Putamen (tissue), 1 donor: ENCODE measurements at regions not wholly inside any gene's neighbourhood (a gene's known extent, or its start where the extent isn't known, plus 50 kb on each side); places are given as distances from the start of the nearest gene placed in this dataset.

ENCODE experiments used
- DNase-seq: peaks from one replicate; pipeline ENCODE4 v3.0.0-alpha.2; 2016; ENCODE audit warnings: low spot score

DNA sequence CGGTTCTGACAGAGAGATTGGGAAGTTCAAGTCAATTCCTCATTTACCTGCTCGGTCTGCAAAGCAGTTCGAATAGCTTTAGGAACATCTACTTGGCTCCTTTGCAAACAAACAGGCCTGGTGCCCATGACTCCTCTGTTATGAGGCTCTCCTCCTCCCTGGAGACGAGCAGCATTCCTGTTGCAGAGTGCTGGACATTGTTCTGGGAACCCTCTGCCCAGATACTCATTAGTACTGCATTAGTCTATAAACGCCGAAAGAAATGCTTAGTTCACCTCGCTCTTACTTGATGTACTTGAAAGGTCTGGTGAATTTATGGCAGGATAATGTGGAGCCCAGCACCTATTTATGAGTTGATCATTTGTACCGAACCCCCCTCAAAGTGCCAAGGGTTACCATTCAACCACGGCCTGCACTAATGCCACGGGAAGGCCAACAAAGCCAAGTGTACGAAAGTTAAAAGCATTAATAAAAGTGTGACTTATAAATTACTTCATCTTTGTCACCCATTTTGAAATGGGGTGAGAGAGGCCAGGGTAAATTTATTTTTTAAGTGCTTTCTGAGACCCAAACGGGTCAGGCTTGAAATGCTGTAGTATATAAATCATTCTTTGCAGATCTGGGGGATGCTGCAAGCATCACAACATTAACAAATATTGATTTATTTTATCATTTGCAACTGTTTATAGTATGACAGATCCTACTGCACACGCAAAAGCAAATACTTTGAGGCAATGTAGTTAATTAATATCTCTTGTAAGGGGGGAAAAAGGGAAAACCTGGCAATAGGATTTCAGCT, 478.9 kb upstream of the PSMD7 start:
- no peak for DNase-seq

DNA sequence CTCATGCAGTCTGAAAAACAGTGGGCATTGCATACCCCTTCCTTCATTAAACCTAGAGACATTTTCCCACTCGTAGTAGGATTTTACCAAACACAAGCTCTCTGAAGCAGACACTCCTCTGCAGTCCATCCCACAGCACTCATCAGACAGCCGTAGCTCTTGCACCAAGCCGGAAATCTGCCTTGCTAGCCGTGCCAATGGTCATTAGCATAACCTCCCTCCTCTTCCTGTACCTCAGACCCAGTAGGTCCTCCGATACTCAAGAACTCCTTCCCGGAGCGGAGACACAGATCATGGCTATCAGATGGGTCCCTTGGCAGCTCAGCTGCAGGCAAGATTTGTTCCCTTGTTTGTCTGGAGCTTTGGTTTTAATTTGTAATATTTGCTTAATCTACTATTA, 483.1 kb upstream of the PSMD7 start:
- DNase-seq: no peak

DNA sequence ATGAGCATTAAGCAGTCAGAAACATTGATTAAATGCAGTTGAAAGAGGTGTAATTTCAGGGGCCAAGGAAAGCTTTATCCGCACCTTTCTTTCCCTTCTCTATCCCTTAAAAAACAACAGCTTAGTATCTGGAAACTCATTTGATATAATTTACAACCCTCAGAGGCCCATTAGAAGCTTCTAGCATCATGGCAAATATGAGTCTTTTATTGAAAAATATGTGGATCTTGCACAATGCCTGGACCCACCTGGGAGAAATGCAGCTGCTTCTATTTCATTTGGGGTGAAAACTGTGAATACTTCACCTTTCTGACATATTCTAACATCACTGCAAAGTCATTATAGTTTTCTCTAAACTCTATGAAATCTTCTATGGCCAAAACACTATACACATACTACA, 492.2 kb upstream of the PSMD7 start:
- DNase-seq: no peak

DNA sequence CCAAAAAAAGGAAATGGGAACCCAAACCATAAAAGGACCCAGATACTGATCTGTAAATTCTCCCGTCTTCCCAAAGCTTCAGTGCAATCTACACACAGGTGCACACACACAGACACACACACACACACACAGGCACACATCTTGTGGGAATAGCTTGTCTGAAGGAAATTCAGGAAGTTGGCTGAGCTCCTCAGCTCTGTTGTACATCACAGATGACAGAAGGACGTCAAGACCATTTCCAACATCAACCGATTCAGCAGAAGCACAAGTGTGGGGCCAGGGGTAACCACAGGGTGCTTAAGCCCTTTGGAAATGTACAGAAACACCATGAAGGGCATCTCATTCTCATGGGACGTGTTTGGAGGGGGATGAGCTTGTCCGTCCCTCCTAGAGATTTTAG, 498.1 kb upstream of the PSMD7 start:
- no peak for DNase-seq

DNA sequence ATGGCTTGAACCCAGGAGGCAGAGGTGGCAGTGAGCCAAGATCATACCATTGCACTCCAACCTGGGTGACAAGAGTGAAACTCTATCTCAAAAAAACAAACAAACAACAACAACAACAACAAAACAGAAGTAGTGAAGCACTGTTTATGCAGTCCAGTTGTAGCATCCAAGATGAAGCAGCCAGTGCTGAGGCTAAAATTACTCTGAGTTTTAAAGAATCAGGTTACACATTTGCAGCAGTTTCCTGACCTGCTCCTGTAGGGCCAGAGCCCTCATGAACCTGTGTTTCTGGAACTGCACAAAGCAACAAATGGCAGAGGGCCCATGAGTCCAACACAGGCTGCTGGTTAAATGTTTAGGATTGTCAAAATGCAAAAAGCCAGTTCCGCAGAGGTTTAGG, 499.5 kb upstream of the PSMD7 start:
- no peak for DNase-seq

DNA sequence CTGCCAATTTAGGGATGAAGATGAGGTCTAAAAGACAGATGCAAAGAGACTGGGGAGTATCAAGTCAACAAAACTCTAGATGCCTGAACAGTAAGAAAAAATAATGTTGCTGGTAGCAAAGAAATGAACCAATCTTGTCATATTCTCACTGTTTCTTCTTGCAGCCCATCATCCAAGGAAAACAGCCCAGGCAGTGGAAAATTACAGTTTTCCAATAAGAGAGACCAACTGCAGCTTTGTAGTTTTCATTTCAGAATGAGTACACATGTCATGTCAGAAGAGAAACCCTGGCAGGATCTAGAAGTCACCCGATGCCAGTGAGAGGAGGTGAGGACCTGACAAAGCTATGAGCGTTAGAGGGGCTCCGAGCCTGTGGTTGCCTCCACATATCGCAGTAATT, 500.4 kb upstream of the PSMD7 start:
- DNase-seq: no peak

DNA sequence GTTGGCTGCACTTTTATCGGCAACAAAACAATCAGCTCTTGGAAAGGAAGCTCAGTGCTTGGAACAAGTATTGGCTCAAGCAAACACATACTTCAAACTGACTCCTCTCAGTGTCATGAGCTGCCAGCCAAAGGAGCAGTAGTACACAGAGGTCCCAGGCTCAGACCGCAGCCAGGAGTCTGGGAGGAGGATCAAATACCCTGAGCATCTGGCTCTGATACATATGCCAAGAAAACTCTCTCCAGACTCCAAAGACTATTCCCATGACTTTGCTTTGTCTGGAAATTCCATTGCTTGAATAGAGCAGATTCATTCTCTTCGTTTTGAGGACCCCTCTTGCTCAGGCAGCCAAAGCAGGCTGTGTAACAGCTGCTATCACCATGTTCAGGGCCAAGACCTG, 501.6 kb upstream of the PSMD7 start:
- DNase-seq: no peak

DNA sequence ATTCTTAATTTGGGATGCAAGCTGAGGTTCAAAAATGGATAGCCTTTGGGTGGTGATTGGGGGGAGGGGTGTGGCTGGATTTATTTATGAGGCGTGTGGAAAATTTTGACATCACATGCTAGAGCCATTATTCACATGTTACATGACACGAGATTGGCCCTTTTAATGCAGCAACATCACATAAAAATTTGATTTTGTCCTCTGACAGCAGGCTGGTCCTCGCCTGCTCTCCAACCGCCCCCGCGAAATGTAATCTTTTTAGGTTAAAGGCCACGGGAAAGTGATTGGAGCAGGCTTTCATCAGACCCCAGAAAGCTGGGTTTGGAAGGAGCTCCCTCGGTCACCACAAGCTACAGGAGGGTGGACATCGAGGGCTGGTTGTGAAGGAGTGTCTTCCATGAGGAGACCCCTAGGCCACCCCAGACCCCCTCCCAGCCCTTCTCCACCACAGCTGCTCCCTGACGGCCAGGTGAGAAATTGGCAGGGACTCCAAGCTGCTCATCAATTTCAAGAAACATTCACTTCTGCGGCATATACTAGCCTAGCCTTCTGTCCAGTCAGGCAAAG, 502.7 kb upstream of the PSMD7 start:
- DNase-seq: no peak

DNA sequence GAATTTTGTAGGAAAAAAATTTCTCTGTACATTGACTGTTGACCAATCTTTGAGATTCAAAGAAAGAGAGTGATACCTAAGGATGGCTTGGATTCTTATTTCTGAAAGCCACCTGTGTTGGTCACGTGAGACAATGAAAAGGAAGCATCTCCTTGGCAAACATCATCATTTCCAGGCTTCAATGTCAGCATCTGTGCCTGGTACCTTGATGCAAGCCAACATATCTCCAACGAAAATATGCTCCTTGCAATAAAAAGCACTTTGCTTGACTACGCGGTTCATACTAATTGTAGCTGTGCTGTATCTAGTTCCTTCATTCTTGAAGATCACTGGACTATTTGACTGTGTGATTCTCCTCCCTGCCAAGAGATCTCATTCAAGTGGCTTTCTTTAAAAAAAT, 503.4 kb upstream of the PSMD7 start:
- no peak for DNase-seq

DNA sequence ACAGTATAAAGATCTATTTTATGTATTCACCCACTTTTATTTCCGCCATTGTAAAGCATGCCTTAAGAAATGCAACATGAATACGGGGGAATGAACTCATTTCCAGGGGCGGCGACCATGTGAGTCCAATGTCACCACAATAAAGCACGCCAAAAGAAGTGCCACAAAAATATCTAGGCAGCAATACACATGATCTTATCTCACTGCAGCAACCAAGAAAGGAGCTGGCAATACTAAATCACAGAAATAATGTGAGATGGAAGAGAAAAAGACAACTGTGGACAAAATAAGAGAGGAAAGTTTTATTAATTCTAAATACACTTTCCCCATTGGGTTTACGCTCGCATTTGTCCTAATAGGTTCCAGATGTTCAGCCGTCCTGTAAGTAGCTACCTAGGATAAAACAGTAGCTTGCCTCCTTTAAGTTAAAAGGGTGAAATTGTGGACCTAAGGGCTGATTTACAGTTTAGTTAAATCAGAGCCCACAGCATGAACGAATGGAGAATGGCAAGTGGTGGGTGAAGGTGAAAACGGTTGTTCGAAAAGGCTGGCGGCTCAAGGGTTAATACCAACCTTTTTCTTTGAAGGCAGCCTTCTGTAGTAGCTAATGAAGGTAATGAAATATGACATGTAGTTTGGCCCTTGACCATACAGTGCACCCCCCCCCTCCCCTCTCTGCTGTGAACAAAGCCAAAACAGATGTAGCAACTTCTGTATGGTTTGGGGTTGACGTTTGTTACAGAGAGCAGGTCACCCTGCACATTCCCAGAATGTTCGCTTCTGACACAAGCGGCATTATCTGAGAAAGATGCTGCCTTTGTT, 504.2 kb upstream of the PSMD7 start:
- no peak for DNase-seq

DNA sequence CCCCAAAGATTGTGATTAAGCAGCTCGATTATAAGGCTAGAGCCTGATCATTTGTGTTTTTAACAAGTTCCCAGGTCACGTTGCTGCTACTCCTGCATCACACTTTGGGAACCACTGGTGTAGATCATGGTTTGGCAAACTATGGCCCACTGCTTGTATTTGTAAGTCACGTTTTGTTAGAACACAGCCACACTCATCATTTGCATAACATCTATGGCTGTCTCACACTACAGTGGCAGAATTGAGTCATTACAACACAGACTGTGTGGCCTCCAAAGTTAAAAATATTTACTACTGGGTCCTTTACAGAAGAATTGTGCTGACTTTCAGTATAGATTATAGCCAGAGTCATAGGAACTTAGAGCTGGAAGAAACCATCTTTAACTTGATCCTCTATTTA, 515.3 kb upstream of the PSMD7 start:
- DNase-seq: no peak

DNA sequence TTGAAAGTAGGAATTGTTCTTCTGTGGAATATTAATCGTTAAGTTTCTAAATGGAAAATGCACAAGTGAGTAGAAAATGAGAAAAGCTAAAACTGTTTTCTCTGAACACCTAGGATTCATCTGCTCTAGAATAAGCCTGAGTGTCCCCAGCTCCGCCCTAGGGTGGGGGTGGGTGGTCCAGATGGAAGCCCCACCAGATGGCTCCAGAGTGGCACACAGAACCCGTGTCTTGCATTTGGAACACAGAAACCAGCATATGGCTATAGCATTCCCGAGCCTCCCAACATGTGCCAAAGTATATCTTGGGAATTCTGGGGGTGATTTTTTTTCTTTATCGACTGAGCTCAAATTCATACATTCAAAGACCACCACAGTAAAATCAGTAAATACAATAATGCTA, 517.7 kb upstream of the PSMD7 start:
- no peak for DNase-seq

DNA sequence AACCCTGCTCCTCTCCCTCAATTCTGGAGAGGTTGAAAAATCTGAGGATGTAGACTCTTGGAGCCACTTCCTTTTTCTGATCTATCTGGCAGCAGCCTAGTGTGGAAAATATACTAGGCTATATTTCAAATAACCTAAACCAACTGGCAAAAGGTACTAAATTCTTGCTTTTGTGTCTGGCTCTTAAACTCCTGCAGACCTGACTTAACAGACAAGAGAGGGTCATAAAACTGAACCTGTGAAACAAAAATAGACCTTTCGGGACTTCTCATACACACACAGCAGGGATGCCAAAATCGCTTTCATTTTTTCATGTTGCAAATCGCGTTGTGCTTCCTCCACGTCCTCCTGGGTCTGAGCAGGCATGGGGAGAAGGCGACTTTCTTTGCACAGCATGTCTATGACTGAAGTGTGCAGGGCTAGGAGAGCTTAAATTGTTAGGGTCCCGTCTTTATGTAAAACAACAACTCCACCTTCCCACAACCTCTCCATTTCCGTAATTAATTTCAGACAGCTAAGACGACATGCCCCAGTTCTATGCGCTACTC, 520.7 kb upstream of the PSMD7 start:
- DNase-seq: no peak

DNA sequence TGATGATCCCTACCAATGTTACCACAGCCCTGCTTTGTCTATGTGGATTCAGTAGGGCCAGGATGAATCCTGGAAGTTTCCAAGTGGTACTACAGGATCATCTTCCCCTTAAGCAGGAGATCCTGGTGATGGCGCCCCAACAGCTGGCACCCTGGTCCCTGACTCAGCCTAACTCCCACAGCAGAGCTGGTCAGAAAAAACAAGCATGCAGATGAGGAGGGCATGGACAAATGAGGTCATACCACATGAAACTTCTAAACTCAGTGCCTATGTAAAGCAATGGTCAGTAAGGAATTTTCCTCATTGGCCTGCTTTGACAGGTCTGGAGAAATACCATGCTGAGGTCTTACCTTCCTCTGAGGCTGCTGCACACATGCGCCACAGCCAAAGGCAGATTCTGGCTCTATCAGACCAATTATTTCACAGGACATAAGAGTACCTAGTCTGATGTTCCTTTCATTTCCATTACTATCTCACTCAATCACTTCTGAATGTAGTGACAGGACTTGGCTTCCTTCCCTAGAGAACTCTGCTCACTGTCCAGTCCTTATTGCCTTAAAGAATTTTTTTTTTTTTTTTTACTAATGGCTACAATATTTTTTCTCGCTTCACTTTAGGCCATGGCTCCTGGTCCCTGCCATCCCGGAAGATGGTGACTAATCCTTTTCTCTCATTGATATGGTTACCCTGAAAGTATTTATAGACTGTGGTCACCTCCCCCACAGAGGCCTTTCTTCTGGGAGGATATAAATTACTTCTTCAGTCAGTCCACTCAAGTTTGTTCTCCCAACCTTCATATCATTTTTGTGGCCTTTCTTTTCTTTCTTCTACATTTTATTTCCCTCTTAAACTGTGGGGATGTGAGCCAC, 525.2 kb upstream of the PSMD7 start:
- DNase-seq: no peak

DNA sequence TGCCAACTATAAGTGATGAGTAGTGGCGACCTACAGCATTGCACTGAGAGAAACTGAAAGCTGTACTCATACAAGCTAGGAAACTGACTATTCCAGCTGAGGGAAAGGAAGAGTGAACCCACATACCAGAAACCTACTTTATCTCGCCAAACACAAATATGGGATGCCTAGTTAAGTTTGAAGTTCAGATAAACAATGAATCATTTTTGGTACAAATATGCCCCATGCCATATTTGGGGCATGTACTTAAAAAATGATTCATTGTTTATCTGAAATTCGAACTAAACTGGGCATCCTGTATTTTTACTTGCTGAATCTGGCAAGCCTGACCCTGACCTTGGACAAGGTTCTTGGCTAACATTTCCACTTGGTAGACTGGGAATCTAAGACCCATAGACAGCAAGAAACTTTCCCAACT, 527.8 kb upstream of the PSMD7 start:
- no peak for DNase-seq

DNA sequence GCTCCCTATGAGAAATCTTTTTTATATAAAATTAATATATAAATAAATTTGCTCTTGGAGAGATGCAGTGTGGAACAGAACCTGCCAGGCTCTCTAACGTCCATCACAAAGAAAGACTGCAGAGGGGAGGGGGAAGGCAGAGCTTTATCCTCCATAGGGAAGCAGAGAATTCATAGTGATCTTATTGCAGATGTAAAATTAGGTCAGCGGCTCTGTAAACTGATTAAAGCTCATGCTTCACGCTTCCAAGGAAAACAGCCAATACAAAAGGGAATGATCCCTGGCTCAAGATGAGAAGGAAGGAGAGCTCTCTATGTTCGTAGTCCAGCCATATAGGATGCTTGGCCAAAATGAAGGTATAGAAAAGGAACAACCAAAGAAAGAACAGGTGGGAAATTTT, 532.3 kb upstream of the PSMD7 start:
- DNase-seq: no peak

DNA sequence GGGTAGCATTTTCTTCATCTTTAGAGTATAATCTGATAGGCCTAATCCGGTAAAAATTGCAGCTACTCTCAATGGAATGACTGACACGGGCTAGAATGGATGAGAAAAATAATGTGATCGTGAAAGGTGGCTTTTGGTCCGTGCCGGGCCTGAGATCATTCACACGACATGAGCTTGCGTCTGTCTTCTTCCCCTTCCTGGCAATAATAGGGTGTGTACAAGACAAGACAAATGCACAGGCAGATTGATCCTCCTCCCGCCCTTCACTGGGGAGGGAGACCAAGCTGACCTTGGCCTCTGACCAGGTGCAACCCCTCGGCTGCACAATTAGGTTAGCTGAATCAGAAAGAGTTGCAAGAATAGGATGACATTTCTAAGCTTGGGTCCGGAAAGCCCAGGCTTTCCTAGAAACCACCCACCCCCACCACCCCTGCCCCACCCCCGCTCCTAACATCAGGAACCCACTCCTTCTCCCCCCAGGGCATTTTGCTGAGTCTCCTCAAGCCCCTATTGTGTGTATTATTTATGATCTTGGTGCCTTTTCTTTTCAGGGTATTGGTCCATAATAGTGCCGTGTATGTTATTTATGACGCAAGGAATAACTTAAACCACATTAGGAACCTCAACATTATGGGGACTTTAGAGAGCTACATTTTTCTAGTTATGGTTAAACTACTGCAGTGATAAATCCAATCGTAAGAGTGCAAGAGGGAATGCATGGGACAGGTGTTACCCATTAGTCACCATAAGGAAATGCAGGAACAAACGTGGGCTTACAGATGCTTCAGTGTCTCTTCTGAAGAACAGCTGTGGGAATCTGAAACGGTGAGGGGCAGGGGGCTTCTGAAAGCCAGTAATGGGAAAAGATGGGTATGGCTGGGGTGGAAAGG, 540.1 kb upstream of the PSMD7 start:
- DNase-seq: no peak

DNA sequence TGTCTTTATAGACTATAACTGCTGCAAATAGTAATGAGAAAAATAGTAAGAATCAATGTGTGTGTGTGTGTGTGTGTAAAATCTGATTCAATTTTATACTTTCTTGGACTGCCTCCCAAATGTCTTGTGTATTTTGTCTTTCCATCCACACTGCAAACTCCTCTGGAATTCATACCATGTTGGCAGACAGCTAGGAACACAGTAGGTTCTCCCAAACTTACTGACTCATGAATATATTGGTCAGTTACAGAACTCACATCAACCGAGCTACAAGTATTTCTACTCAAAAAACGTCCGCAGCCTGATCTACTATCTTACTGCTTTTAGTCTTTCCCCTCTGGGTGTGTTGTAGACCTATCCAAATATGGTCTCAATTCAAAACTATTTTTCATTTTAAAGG, 542.7 kb upstream of the PSMD7 start:
- DNase-seq: no peak

DNA sequence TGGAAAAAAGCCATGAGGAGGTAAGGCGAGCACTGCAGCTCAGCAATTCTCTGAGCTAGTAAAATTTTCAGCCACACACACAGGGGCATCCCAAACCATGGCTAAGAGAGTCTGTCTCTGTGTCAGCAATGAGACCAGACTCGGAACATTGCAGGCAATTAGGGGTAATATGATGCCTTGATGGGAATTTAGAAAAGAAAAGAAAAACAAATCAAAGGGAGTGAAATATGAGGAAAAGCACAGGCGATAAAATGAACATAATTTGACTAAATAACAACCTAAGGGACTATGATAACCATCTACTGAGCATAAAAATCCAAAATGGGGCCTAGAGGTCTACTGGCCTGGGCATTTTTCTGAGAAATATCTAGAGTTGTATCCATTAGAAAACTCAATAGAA, 546.0 kb upstream of the PSMD7 start:
- DNase-seq: no peak

DNA sequence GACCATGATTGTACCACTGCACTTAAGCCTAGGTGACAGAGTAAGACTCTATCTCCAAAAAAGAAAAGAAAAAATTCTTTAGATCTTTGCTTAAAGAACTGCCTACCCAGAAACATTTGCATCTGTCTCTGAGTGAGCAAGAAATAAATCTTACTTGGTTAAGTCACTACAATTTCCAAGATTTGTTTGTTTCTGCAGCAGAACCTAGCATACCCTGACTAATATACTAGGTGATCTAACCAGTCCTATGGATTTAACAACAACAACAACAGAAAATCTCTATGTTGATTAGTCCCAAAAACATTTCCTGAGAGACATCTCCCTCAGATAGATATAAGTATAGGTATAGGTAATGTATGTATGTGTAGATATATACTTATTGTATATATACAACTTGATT, 549.3 kb upstream of the PSMD7 start:
- DNase-seq: no peak

DNA sequence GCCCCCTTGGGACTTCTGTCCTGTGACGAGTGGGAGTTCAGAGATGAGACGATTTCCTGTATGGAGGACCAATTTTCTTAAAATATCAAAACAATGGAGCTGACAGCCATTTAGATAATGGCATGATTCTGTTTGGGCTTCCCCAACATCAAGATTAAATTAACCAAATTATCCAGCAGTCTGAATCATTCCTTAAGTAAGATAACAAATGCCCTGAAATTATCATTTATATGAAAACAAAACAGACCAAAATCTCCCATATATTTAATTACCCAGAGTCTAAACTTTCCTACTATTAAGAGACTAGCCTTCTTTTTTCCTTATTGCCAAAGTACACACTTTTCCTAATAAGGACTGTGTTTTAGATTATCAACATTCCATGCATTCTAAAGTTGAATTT, 550.1 kb upstream of the PSMD7 start:
- DNase-seq: no peak
